GM23338 (cell line): ENCODE measurements at regions not wholly inside any gene's neighbourhood (a gene's known extent, or its start where the extent isn't known, plus 50 kb on each side); places are given as distances from the start of the nearest gene placed in this dataset.

ENCODE experiments used
- ATAC-seq: fragments of 200-7000 bp; cut with Tn5 transposase; 3 replicates; pipeline ENCODE4 v1.9.1; 2020
- DNase-seq: peaks from one replicate; pipeline ENCODE4 v3.0.0-alpha.2; 2015; ENCODE audit warnings: low spot score
- H2AFZ ChIP-seq: fragments of 200-600 bp; sonication (generic); 2 replicates; pipeline ENCODE4 v1.8.0; 2016; ENCODE audit warnings: antibody characterized with exemption, mild to moderate bottlenecking, moderate library complexity
- H3F3A ChIP-seq: fragments of 200-600 bp; sonication (generic); replicated peaks from 2 replicates; pipeline ENCODE4 v1.8.0; 2017; ENCODE audit warnings: antibody characterized with exemption, mixed run types, low read depth
- H3K27ac ChIP-seq: fragments of 200-600 bp; sonication (generic); 2 replicates; pipeline ENCODE4 v1.6.1; 2016; ENCODE audit warnings: low read depth
- H3K27me3 ChIP-seq: fragments of 200-600 bp; sonication (generic); 2 replicates; pipeline ENCODE4 v1.8.0; 2016; ENCODE audit warnings: mild to moderate bottlenecking, mixed run types, moderate library complexity; ENCODE audit not compliant: insufficient read depth
- H3K36me3 ChIP-seq: fragments of 200-600 bp; sonication (generic); 2 replicates; pipeline ENCODE4 v1.8.0; 2016; ENCODE audit warnings: mild to moderate bottlenecking; ENCODE audit not compliant: insufficient read depth
- H3K4me1 ChIP-seq: fragments of 200-600 bp; sonication (generic); 2 replicates; pipeline ENCODE4 v1.8.0; 2016; ENCODE audit warnings: mild to moderate bottlenecking, moderate library complexity; ENCODE audit not compliant: insufficient read depth
- H3K4me2 ChIP-seq: fragments of 200-600 bp; sonication (generic); 2 replicates; pipeline ENCODE4 v1.7.1; 2017; ENCODE audit warnings: mixed run types
- H3K4me3 ChIP-seq: fragments of 200-600 bp; sonication (generic); 2 replicates; pipeline ENCODE4 v1.6.1; 2016; ENCODE audit warnings: mixed run types
- H3K79me2 ChIP-seq: fragments of 200-600 bp; sonication (generic); replicated peaks from 2 replicates; pipeline ENCODE4 v1.8.0; 2017; ENCODE audit warnings: mild to moderate bottlenecking; ENCODE audit not compliant: insufficient read depth
- H3K9me2 ChIP-seq: fragments of 200-600 bp; sonication (generic); 2 replicates; pipeline ENCODE4 v1.8.0; 2017; ENCODE audit not compliant: insufficient read depth
- H4K20me1 ChIP-seq: fragments of 200-600 bp; sonication (generic); replicated peaks from 2 replicates; pipeline ENCODE4 v1.8.0; 2017; ENCODE audit warnings: mild to moderate bottlenecking; ENCODE audit not compliant: insufficient read depth
- H3K27ac Mint-ChIP-seq: 2 replicates; pipeline ENCODE4 v1.8.0; 2020; ENCODE audit warnings: inconsistent platforms, mild to moderate bottlenecking, moderate library complexity, mixed read lengths
- H3K27me3 Mint-ChIP-seq: 3 replicates; pipeline ENCODE4 v1.8.0; 2022; ENCODE audit warnings: low read depth, mild to moderate bottlenecking, moderate library complexity, mixed read lengths, inconsistent platforms; ENCODE audit not compliant: insufficient read depth, poor library complexity
- H3K36me3 Mint-ChIP-seq: 3 replicates; pipeline ENCODE4 v1.8.0; 2021; ENCODE audit warnings: low read depth, mild to moderate bottlenecking, inconsistent platforms, moderate library complexity, mixed read lengths
- H3K4me1 Mint-ChIP-seq: 3 replicates; pipeline ENCODE4 v1.8.0; 2020; ENCODE audit warnings: mild to moderate bottlenecking, inconsistent platforms, mixed read lengths
- H3K4me3 Mint-ChIP-seq: 3 replicates; pipeline ENCODE4 v1.8.0; 2021; ENCODE audit warnings: moderate library complexity, mild to moderate bottlenecking, inconsistent platforms, mixed read lengths
- H3K9me3 Mint-ChIP-seq: 3 replicates; pipeline ENCODE4 v1.8.0; 2020; ENCODE audit warnings: moderate library complexity, mild to moderate bottlenecking, inconsistent platforms, mixed read lengths
- CREB1 ChIP-seq: fragments of 250-450 bp; sonication (Bioruptor Pico); IDR thresholded peaks from 2 replicates; pipeline ENCODE4 v1.5.0; 2020; ENCODE audit warnings: low read depth, mild to moderate bottlenecking, moderate library complexity
- ETS1 ChIP-seq: IDR thresholded peaks from 2 replicates; pipeline ENCODE4 v1.6.1; 2016; ENCODE audit warnings: antibody characterized with exemption
- EZH2 ChIP-seq: fragments of 200-600 bp; sonication (generic); IDR thresholded peaks from one replicate; pipeline ENCODE4 v1.8.0; 2017; ENCODE audit warnings: antibody characterized with exemption, mild to moderate bottlenecking, low read depth; ENCODE audit not compliant: unreplicated experiment
- EZH2phosphoT487 ChIP-seq: fragments of 200-600 bp; sonication (generic); IDR thresholded peaks from one replicate; pipeline ENCODE4 v1.8.1; 2018; ENCODE audit warnings: antibody characterized with exemption; ENCODE audit not compliant: unreplicated experiment
- JUNB ChIP-seq: IDR thresholded peaks from one replicate; pipeline ENCODE4 v1.6.1; 2016; ENCODE audit warnings: antibody characterized with exemption; ENCODE audit not compliant: unreplicated experiment
- POLR2AphosphoS5 ChIP-seq: IDR thresholded peaks from 2 replicates; pipeline ENCODE4 v1.6.1; 2016; ENCODE audit warnings: antibody characterized with exemption, low read depth
- REST ChIP-seq: IDR thresholded peaks from one replicate; pipeline ENCODE4 v1.6.1; 2018; ENCODE audit warnings: antibody characterized with exemption; ENCODE audit not compliant: unreplicated experiment
- STAT1 ChIP-seq: IDR thresholded peaks from one replicate; pipeline ENCODE4 v1.6.1; 2016; ENCODE audit warnings: antibody characterized with exemption; ENCODE audit not compliant: unreplicated experiment
- ZNF114 ChIP-seq: fragments of 250-450 bp; sonication (Bioruptor Pico); IDR thresholded peaks from 2 replicates; pipeline ENCODE4 v1.5.0; 2020; ENCODE audit warnings: mild to moderate bottlenecking, moderate library complexity
- ZNF331 ChIP-seq: fragments of 250-450 bp; sonication (Bioruptor Pico); IDR thresholded peaks from 2 replicates; pipeline ENCODE4 v1.5.0; 2020; ENCODE audit warnings: low read depth, mild to moderate bottlenecking, moderate library complexity
- ZNF462 ChIP-seq: fragments of 250-450 bp; sonication (Bioruptor Pico); IDR thresholded peaks from 2 replicates; pipeline ENCODE4 v1.5.0; 2020; ENCODE audit warnings: mild to moderate bottlenecking, moderate library complexity

- Histone ChIP-seq H3K27me3 (no peaks in the 10 kb centered on the region), H4K20me1 (no peaks in the 10 kb centered on the region), H3K4me2 (no peak overlapping the region), H3K4me3 (no peak overlapping the region), H2AFZ (no peak overlapping the region), H3K4me1 (peaks cover 4% of the 10 kb centered on the region; the same call in 1 of the 2 replicates), H3K79me2 (no peaks in the 10 kb centered on the region), H3K9me2 (peaks cover 6% of the 10 kb centered on the region; the same call in 1 of the 2 replicates), H3K27ac (no peak overlapping the region), H3F3A (no peaks in the 10 kb centered on the region), H3K36me3 (no peaks in the 10 kb centered on the region)
- H3K9me3 Mint-ChIP-seq: no peaks in the 10 kb centered on the region
- no peaks in the 10 kb centered on the region for H3K27me3 Mint-ChIP-seq
- no peak; the same call in 2 of the 3 replicates for ATAC-seq
- no peak for TF ChIP-seq CREB1
- TF ChIP-seq ZNF462 (CRISPR knock-in tag): no peak
- TF ChIP-seq EZH2: no peak
- no peak for TF ChIP-seq REST
- no peak for TF ChIP-seq ETS1
- no peak for TF ChIP-seq STAT1
- no peak for TF ChIP-seq ZNF331
- TF ChIP-seq ZNF114 (CRISPR knock-in tag): no peak
- no peak for TF ChIP-seq JUNB
- TF ChIP-seq EZH2phosphoT487: no peak
- no peak for TF ChIP-seq POLR2AphosphoS5
- no peak overlapping the region for H3K4me3 Mint-ChIP-seq
- peak; percentile 45 for DNase-seq
- no peak overlapping the region for H3K27ac Mint-ChIP-seq
- H3K4me1 Mint-ChIP-seq: peaks cover 15% of the 10 kb centered on the region
- no peaks in the 10 kb centered on the region for H3K36me3 Mint-ChIP-seq
Observed at GRCh38 chr1:106681939-106682522, 374.4 kb upstream of the PRMT6 start.
